H7 (cell line): ENCODE measurements at regions not wholly inside any gene's neighbourhood (a gene's known extent, or its start where the extent isn't known, plus 50 kb on each side); places are given as distances from the start of the nearest gene placed in this dataset.

Experiments
- DNase-seq: peaks from one replicate; pipeline ENCODE4 v3.0.0; 2012
- H3K27me3 ChIP-seq: 2 replicates; pipeline ENCODE4 v1.6.0; 2011; ENCODE audit warnings: mild to moderate bottlenecking, low read length; ENCODE audit not compliant: control insufficient read depth, insufficient read depth
- H3K36me3 ChIP-seq: replicated peaks from 2 replicates; pipeline ENCODE4 v1.5.1; 2011; ENCODE audit warnings: low read length; ENCODE audit not compliant: control insufficient read depth, insufficient read depth
- H3K4me3 ChIP-seq: 2 replicates; pipeline ENCODE4 v1.5.1; 2011; ENCODE audit warnings: low read depth, mild to moderate bottlenecking, control low read depth, low read length, moderate library complexity; ENCODE audit not compliant: insufficient read depth

- no peaks in the 10 kb centered on the region for H3K27me3 ChIP-seq
- no peaks in the 10 kb centered on the region for H3K36me3 ChIP-seq
- no peak overlapping the region for H3K4me3 ChIP-seq
- DNase-seq = no peak
Measured at GRCh38 chr2:51219468-51219867, 187.5 kb upstream of the NRXN1 start.

DNA sequence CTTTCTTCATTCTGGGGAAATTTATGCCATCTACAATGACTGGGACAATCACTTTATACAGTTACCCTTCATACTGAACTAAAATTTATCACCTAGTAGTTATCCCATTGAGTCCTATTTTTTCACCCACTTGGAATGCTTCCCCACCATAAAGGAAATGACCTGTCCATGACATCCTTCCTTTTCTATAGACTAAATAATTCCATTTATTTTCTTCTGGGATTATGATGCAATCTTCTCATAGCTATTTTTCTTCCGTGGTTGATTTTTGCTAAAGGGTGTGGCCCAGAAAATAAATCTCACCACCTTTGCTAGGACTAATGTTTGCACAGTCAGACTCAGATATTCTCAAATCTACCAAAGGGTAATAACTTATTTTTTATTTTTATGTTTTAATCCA lies 186.1 kb upstream of the NRXN1 start:
- no peak overlapping the region for H3K4me3 ChIP-seq

GRCh38 chr2:51213826-51214225 lies 181.9 kb upstream of the NRXN1 start:
- DNase-seq = no peak
- no peaks in the 10 kb centered on the region for H3K27me3 ChIP-seq
- no peaks in the 10 kb centered on the region for H3K36me3 ChIP-seq
- H3K4me3 ChIP-seq = no peak overlapping the region

More for the DNA sequence above, 186.1 kb upstream of the NRXN1 start:
- no peak for DNase-seq
- no peaks in the 10 kb centered on the region for H3K36me3 ChIP-seq
- H3K27me3 ChIP-seq = no peaks in the 10 kb centered on the region

GRCh38 chr2:51212374-51212773 lies 180.4 kb upstream of the NRXN1 start:
- Histone ChIP-seq H3K36me3 (no peaks in the 10 kb centered on the region), H3K4me3 (no peak overlapping the region), H3K27me3 (no peaks in the 10 kb centered on the region)
- DNase-seq = no peak

- H3K4me3 ChIP-seq = no peak overlapping the region
- no peak for DNase-seq
- no peaks in the 10 kb centered on the region for H3K27me3 ChIP-seq
- H3K36me3 ChIP-seq = no peaks in the 10 kb centered on the region
Measured at GRCh38 chr2:51208521-51208920, 176.6 kb upstream of the NRXN1 start.

DNA sequence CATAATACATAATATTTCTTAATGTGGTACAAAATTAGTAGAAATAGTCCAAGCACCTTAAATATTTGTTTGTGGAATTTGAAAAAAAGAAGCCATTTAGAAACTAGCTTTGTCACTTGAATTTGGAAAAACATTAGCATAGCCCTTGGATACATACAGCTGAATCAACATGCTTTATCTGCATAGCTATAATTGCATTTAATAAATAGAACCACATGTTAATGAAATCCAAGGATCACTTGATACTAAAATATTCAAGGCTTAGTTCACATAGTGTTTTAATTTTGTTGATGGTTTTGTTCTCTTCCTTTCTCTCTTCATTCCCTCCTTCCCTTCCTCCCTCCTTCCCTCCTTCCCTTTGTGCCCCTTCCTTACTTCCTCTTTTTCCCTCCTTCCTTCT lies 169.4 kb upstream of the NRXN1 start:
- H3K36me3 ChIP-seq = no peaks in the 10 kb centered on the region
- no peak for DNase-seq
- no peaks in the 10 kb centered on the region for H3K27me3 ChIP-seq
- H3K4me3 ChIP-seq = no peak overlapping the region

GRCh38 chr2:51194656-51195055 lies 162.7 kb upstream of the NRXN1 start:
- DNase-seq = no peak
- H3K4me3 ChIP-seq = no peak overlapping the region
- H3K36me3 ChIP-seq = no peaks in the 10 kb centered on the region
- no peaks in the 10 kb centered on the region for H3K27me3 ChIP-seq

DNA sequence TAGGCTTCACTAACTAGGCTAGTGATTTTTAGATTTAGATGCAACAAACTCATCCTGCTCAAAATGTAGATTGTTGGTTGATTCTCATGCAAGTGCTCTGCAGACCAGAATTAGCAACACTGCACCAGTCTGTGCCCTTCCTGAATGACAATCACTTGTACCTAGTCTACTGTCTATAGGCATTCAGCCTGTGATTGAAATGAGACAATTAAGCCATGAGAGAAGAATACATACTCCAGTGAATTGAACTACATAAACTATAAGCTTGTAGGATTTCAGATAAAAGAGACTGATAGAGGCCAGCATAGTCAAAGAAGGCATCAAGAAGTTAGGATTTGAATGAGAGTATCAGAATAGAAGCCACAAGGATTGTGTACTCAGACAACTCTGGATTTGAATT lies 138.3 kb upstream of the NRXN1 start:
- H3K36me3 ChIP-seq = no peaks in the 10 kb centered on the region
- no peak for DNase-seq

DNA sequence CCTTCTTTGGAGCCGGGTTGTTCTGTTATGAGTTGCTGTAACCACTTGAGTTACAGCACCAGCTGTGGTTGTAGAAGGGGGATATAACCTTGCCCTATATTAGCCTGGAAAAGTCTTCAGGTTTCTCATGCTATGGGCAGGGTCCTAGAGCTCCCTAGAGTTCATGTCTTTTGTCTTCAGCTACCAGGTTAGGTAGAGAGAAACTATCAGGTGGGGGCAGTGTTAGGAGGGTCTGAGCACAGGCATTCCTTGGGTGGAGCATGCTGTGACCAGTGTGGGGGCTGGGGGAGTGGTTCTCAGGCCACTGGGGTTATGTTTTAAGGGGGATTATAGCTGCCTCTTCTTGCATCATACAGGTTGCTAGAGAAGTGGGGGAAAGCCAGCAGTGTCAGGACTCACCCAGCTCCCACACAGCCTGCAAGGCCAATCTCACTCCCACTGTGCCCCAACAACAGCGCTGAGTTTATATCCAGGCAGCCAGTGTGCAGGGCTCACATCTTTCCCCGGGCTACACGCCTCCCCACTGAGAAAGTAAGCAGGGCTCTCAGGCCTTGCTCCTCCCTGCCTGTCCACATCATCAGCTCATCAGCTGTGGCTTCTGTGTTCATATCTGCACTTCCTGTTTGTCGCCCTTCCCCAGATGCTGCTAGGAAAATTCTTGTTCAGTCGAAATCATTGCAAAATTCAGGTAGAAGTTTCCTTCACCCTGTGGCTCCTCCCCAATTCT lies 133.8 kb upstream of the NRXN1 start:
- Histone ChIP-seq H3K4me3 (no peak overlapping the region), H3K27me3 (no peaks in the 10 kb centered on the region), H3K36me3 (no peaks in the 10 kb centered on the region)
- DNase-seq = no peak

More for the DNA sequence above, 138.3 kb upstream of the NRXN1 start:
- Histone ChIP-seq H3K27me3 (no peaks in the 10 kb centered on the region), H3K4me3 (no peak overlapping the region)

DNA sequence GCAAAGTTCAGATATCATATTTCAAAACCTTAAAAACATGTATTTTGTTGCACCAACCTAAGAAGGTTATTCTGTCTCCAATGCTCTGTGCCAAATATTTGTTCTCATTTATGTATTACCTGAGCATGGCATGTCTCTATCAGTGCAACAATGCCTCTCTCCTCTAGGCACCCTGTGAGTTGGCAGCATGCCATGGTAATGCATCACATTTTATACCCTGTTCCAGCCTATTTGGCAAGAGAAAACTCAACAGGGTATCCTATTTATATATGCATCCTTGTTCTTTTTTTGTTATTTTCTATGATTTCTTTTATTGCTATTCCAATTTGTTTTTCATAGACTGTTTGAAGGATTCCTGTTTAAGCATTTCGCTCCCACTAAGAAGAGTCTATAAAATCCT lies 126.3 kb upstream of the NRXN1 start:
- no peak for DNase-seq
- Histone ChIP-seq H3K27me3 (no peaks in the 10 kb centered on the region), H3K36me3 (no peaks in the 10 kb centered on the region), H3K4me3 (no peak overlapping the region)

GRCh38 chr2:51153236-51153635 lies 121.3 kb upstream of the NRXN1 start:
- no peaks in the 10 kb centered on the region for H3K36me3 ChIP-seq
- H3K27me3 ChIP-seq = no peaks in the 10 kb centered on the region
- H3K4me3 ChIP-seq = no peak overlapping the region
- no peak for DNase-seq

GRCh38 chr2:51151490-51152140 lies 119.7 kb upstream of the NRXN1 start:
- Histone ChIP-seq H3K36me3 (no peaks in the 10 kb centered on the region), H3K4me3 (no peak overlapping the region), H3K27me3 (no peaks in the 10 kb centered on the region)
- DNase-seq = no peak

DNA sequence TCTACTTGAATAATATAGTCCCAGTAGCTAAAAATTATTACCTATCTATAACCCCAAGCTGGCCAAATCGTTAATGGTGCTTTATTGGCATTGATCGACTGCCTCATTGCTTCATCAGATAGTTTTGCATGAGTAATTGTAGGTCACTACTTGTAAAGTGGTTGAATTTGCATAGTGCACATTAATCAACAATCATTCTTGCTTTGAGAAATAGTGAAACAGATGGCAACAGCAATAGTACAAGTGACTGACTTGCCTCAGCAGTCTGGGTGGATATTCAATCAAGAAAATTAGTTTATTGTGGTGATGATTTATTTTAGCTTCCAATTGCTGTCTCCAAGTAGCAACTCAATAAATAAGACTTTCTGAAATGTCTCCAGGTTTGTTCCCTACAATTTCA lies 117.8 kb upstream of the NRXN1 start:
- no peak overlapping the region for H3K4me3 ChIP-seq
- H3K27me3 ChIP-seq = no peaks in the 10 kb centered on the region
- no peak for DNase-seq
- H3K36me3 ChIP-seq = no peaks in the 10 kb centered on the region

- no peak for DNase-seq
- H3K4me3 ChIP-seq = no peak overlapping the region
- no peaks in the 10 kb centered on the region for H3K27me3 ChIP-seq
- H3K36me3 ChIP-seq = no peaks in the 10 kb centered on the region
Measured at GRCh38 chr2:51145761-51146160, 113.8 kb upstream of the NRXN1 start.

DNA sequence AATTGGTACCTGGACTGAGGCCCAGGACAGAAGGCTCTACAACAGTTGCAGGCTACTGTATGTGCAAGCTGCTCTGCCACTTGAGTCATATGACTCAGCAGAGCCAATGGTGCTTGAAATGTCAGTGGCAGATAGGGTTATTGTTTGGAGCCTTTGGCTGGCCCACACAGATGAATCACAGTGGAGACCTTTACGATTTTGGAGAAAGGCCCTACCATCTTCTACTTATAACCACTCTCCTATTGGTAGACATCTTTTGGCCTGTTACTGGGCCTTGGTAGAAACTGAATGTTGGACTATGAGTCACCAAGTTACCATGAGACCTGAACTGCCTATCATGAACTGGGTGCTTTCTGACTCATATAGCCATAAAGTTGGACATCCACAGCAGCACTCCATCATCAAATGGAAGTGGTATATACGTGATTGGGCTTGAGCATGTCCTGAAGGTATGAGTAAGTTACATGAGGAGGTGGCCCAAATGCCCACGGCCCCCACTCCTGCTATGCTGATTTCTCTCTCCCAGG lies 88.9 kb upstream of the NRXN1 start:
- H3K36me3 ChIP-seq = no peaks in the 10 kb centered on the region
- H3K27me3 ChIP-seq = no peaks in the 10 kb centered on the region
- no peak overlapping the region for H3K4me3 ChIP-seq
- DNase-seq = no peak
